GM12878 (cell line): ENCODE measurements at regions not wholly inside any gene's neighbourhood (a gene's known extent, or its start where the extent isn't known, plus 50 kb on each side); places are given as distances from the start of the nearest gene placed in this dataset.

Experiments used
- CHD2 ChIP-seq: IDR thresholded peaks from 2 replicates; pipeline ENCODE4 v1.6.1; 2011; ENCODE audit warnings: low read depth, low read length, improper control_type of control experiment, borderline replicate concordance
- EP300 ChIP-seq, 2 experiments: fragments of 150-350 bp in 1 of 2; IDR thresholded peaks; 2 replicates each; pipeline ENCODE4 v1.6.1; 2011 to 2012; ENCODE audit warnings: low read depth in 2 of 2, low read length in 2 of 2, borderline replicate concordance in 1 of 2, improper control_type of control experiment in 1 of 2, inconsistent platforms in 1 of 2; ENCODE audit not compliant: control insufficient read depth in 1 of 2
- HDGF ChIP-seq: fragments of 450-650 bp; IDR thresholded peaks from 2 replicates; pipeline ENCODE4 v1.6.1; 2016; ENCODE audit warnings: antibody characterized with exemption
- MXI1 ChIP-seq: fragments of 150-350 bp; IDR thresholded peaks from 2 replicates; pipeline ENCODE4 v1.6.1; 2011; ENCODE audit warnings: low read depth, mild to moderate bottlenecking, inconsistent platforms, low read length, improper control_type of control experiment
- NFYB ChIP-seq: IDR thresholded peaks from 2 replicates; pipeline ENCODE4 v1.6.1; 2011; ENCODE audit warnings: low read depth, mild to moderate bottlenecking, low read length, improper control_type of control experiment, moderate library complexity; ENCODE audit not compliant: insufficient read depth
- SMARCA5 ChIP-seq: fragments of 450-650 bp; IDR thresholded peaks from 2 replicates; pipeline ENCODE4 v1.6.1; 2017; ENCODE audit warnings: mild to moderate bottlenecking
- SUZ12 ChIP-seq: fragments of 200-600 bp; sonication (generic); IDR thresholded peaks from one replicate; pipeline ENCODE4 v1.6.1; 2018; ENCODE audit warnings: antibody characterized with exemption, mild to moderate bottlenecking; ENCODE audit not compliant: unreplicated experiment
- TBL1XR1 ChIP-seq: IDR thresholded peaks from 2 replicates; pipeline ENCODE4 v1.6.1; 2012; ENCODE audit warnings: low read depth, low read length, improper control_type of control experiment
- WRNIP1 ChIP-seq: IDR thresholded peaks from 2 replicates; pipeline ENCODE4 v1.6.1; 2011; ENCODE audit warnings: low read depth, low read length, improper control_type of control experiment, borderline replicate concordance
- TF ChIP-seq, protein P1 (sequence below): IDR thresholded peaks from 2 replicates; pipeline ENCODE4 v1.6.1; 2012; ENCODE audit warnings: mild to moderate bottlenecking, low read depth, low read length
- TF ChIP-seq, protein P2 (sequence below): fragments of 450-650 bp; IDR thresholded peaks from 2 replicates; pipeline ENCODE4 v1.6.1; 2016; ENCODE audit warnings: mild to moderate bottlenecking, moderate library complexity, borderline replicate concordance
- TF ChIP-seq, protein P3 (sequence below): fragments of 450-650 bp; formaldehyde crosslinking; IDR thresholded peaks from 2 replicates; pipeline ENCODE4 v1.4.0; 2020; ENCODE audit warnings: mild to moderate bottlenecking, moderate library complexity

DNA sequence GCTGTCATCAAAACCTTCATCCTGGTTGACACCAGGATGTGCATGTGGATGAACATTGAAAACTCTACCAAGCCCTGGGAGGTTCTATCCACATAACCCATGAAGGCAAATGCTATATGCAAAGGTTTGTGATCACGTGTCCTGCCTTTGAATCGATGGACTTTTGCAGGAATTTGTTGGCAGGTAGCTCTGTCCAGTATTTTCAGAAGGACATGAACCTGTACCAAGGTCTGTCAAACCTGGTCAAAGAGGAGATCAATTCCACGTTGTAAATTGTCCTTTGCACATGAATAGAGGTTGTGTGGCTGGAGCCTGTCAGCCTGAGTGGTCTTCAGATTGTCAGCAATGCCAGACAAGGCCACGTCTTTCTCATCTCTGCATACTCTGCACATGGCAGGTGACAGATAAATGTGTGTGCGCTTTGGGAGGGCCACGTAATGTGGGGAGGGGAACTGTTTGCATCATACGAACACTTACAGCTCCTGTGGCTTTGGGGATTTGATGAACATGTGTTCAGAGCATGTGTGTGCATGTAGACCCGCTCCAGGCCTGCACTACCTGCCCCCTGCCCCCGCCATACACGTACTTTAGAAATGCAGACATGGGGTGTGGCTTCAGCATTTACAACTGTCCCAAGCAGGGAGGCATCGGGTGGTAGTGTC, 169.1 kb downstream of the ERMARD start (continued):
- TF ChIP-seq, protein P1, sequence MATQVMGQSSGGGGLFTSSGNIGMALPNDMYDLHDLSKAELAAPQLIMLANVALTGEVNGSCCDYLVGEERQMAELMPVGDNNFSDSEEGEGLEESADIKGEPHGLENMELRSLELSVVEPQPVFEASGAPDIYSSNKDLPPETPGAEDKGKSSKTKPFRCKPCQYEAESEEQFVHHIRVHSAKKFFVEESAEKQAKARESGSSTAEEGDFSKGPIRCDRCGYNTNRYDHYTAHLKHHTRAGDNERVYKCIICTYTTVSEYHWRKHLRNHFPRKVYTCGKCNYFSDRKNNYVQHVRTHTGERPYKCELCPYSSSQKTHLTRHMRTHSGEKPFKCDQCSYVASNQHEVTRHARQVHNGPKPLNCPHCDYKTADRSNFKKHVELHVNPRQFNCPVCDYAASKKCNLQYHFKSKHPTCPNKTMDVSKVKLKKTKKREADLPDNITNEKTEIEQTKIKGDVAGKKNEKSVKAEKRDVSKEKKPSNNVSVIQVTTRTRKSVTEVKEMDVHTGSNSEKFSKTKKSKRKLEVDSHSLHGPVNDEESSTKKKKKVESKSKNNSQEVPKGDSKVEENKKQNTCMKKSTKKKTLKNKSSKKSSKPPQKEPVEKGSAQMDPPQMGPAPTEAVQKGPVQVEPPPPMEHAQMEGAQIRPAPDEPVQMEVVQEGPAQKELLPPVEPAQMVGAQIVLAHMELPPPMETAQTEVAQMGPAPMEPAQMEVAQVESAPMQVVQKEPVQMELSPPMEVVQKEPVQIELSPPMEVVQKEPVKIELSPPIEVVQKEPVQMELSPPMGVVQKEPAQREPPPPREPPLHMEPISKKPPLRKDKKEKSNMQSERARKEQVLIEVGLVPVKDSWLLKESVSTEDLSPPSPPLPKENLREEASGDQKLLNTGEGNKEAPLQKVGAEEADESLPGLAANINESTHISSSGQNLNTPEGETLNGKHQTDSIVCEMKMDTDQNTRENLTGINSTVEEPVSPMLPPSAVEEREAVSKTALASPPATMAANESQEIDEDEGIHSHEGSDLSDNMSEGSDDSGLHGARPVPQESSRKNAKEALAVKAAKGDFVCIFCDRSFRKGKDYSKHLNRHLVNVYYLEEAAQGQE: no peak
- TF ChIP-seq, protein P2, sequence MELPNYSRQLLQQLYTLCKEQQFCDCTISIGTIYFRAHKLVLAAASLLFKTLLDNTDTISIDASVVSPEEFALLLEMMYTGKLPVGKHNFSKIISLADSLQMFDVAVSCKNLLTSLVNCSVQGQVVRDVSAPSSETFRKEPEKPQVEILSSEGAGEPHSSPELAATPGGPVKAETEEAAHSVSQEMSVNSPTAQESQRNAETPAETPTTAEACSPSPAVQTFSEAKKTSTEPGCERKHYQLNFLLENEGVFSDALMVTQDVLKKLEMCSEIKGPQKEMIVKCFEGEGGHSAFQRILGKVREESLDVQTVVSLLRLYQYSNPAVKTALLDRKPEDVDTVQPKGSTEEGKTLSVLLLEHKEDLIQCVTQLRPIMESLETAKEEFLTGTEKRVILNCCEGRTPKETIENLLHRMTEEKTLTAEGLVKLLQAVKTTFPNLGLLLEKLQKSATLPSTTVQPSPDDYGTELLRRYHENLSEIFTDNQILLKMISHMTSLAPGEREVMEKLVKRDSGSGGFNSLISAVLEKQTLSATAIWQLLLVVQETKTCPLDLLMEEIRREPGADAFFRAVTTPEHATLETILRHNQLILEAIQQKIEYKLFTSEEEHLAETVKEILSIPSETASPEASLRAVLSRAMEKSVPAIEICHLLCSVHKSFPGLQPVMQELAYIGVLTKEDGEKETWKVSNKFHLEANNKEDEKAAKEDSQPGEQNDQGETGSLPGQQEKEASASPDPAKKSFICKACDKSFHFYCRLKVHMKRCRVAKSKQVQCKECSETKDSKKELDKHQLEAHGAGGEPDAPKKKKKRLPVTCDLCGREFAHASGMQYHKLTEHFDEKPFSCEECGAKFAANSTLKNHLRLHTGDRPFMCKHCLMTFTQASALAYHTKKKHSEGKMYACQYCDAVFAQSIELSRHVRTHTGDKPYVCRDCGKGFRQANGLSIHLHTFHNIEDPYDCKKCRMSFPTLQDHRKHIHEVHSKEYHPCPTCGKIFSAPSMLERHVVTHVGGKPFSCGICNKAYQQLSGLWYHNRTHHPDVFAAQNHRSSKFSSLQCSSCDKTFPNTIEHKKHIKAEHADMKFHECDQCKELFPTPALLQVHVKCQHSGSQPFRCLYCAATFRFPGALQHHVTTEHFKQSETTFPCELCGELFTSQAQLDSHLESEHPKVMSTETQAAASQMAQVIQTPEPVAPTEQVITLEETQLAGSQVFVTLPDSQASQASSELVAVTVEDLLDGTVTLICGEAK: no peak
- TF ChIP-seq CHD2 (no peak), SUZ12 (no peak), NFYB (no peak), SMARCA5 (no peak), MXI1 (no peak), WRNIP1 (no peak), EP300 (IDR thresholded peaks at IDR 0.05; ENCODE audit: borderline replicate concordance in 1 of 2, control insufficient read depth in 1 of 2, low read depth in 2 of 2, low read length in 2 of 2) (no peak), HDGF (no peak), TBL1XR1 (no peak)
- TF ChIP-seq, protein P3, sequence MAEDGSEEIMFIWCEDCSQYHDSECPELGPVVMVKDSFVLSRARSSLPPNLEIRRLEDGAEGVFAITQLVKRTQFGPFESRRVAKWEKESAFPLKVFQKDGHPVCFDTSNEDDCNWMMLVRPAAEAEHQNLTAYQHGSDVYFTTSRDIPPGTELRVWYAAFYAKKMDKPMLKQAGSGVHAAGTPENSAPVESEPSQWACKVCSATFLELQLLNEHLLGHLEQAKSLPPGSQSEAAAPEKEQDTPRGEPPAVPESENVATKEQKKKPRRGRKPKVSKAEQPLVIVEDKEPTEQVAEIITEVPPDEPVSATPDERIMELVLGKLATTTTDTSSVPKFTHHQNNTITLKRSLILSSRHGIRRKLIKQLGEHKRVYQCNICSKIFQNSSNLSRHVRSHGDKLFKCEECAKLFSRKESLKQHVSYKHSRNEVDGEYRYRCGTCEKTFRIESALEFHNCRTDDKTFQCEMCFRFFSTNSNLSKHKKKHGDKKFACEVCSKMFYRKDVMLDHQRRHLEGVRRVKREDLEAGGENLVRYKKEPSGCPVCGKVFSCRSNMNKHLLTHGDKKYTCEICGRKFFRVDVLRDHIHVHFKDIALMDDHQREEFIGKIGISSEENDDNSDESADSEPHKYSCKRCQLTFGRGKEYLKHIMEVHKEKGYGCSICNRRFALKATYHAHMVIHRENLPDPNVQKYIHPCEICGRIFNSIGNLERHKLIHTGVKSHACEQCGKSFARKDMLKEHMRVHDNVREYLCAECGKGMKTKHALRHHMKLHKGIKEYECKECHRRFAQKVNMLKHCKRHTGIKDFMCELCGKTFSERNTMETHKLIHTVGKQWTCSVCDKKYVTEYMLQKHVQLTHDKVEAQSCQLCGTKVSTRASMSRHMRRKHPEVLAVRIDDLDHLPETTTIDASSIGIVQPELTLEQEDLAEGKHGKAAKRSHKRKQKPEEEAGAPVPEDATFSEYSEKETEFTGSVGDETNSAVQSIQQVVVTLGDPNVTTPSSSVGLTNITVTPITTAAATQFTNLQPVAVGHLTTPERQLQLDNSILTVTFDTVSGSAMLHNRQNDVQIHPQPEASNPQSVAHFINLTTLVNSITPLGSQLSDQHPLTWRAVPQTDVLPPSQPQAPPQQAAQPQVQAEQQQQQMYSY: no peak
